GM18861 (cell line): ENCODE measurements at regions not wholly inside any gene's neighbourhood (a gene's known extent, or its start where the extent isn't known, plus 50 kb on each side); places are given as distances from the start of the nearest gene placed in this dataset.

Source experiments
- ATAC-seq: cut with Tn5 transposase; IDR thresholded peaks from one replicate; pipeline ENCODE4 v1.9.1; 2021; ENCODE audit not compliant: unreplicated experiment

- ATAC-seq, result no peak
Observed at GRCh38 chr15:99921101-99921500, 187.9 kb upstream of the LYSMD4 start.

- ATAC-seq, result no peak
Observed at GRCh38 chr15:99918072-99918471, 184.8 kb upstream of the LYSMD4 start.

DNA sequence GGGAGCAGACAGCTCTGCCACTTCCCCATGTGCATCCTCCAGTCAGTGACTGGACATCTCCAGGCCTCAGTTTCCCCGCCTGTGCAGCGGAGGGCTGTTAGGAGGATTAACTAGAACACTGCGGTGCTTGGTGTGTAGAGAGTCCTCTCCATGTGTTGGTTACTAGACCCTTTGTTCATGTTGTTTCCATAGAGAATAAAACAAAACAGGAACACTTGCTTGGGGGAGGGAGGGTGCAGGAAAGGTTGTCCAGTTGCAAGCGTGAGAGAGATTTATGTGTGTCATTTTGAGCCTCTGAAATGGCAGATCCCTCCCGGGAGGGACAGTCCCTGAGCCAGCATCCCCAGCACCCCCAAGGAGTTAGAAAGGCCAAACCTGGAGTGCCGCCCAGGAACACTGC is 184.0 kb upstream of the LYSMD4 start:
- ATAC-seq, result no peak

- no peak for ATAC-seq
Observed at GRCh38 chr15:99916668-99917223, 183.5 kb upstream of the LYSMD4 start.

DNA sequence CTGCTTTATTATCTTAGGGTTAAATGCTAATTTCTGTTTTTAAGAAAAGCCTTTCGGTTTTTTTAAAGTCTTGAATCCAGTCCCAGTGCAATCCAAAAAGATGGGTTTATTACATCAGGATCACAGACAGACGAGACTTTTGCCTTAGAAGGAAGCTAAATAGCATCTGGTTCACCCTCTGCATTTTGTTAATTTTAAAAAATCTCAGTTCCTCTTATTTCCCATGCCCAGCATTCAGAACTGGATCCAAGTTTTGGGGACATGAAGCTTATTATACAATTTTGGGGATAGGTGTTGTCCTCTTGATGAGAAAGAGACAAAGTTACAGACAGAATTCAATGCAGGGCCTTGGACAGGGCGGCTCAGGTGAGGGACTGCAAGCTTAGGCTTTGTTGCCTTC is 181.5 kb upstream of the LYSMD4 start:
- no peak for ATAC-seq

DNA sequence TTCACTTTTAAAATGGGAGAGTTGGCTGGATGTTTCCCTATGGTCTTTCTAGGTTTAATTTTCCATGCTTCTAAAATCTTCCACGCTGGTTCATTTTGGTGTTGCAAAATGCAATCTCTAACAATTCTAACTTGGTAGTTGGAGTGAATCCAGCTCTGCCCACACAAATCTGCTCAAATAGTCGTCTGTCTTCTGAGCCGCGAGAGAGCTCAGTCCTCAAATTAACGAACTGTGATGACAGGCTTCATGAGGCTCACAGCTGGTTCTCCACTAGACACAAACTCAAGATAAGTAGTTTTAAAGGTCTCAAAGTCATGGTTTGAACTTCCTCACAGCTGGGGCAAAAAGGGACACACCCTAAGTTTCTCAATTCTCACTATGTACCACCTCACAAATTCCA is 178.6 kb upstream of the LYSMD4 start:
- ATAC-seq, result no peak

DNA sequence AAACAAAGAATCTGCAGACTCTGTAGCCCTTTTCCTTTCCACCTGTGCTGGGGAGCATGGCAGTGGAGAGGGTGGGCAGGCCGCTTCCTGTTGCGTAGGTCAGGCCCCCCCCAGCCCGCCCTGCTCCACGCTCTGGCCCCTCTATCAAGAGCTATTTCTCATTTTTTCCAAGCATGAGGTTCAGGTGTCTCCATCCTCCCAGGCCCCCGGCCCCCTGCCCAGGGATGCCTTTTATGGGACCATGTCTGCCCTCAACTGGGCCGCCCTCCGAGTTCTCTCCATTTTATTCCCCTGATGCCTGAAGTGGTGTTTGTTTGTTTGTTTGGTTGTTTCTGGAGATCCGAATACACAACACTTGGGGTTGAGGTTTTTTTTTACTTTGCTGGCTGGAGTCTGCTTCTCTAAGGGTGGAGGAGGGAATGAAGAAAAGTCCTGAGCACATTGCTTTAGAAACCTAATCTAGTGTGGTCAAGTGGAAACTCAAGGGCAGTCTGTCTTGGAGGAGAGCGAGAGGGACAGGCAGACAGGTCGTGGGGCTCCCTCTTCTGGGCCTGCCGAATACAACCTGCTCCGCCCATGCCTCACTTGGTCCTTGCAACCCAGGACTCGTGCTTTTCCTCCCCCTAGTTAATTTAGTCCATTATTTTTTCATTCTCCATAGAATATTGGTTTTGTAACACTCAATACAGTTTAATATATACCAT is 176.5 kb upstream of the LYSMD4 start:
- no peak for ATAC-seq

DNA sequence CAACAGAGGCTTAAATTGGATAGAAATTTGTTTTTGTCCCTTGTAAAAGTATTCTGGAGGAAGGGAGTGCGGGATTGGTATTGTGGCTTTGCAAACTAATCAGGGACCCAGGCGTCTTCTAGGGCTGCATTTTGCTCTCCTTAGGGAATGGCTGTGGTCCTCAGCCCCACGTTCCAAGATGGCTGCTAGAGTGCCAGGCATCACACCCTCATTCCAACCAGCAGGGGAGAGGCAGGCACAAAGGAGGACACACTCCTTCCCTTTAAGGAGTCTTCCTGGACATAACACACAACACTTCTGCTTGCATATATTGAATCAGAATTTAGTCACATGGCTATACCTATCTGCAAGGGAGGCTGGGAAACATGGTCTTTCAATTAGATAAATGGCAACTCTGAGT is 174.5 kb upstream of the LYSMD4 start:
- ATAC-seq, result no peak

GRCh38 chr15:99906793-99907192 is 173.6 kb upstream of the LYSMD4 start:
- no peak for ATAC-seq

GRCh38 chr15:99906311-99906710 is 173.1 kb upstream of the LYSMD4 start:
- no peak for ATAC-seq

DNA sequence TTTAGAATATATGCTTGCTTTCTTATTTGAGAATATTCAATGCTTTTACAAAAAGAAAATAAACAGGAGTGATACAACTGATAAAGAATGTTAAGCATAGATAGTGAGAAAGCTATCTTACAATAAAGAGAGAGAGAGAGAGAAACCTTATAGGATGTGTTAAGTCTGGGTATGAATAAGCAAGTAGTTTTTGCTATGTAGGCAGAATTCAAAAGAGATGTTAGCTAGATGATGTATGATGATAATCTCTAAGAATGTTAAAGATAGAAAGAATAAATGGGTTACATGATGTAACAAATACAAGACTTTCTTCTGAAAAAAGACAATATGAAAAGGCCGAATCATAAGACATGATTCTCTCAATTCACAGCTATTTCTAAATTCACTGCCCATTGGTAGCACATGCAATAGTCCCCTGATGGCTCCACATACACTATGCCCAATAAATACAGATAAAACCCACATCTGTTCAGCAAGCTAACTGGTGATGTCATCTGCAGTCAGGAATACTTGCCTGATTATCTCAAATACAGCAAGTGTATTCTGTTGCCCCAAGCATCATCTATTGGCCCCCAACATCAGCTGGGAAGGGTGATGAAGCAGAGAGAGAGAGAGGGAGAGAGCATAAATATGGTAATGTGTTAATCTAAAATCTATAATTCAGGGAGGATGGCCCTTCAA is 169.2 kb upstream of the LYSMD4 start:
- ATAC-seq, result no peak

DNA sequence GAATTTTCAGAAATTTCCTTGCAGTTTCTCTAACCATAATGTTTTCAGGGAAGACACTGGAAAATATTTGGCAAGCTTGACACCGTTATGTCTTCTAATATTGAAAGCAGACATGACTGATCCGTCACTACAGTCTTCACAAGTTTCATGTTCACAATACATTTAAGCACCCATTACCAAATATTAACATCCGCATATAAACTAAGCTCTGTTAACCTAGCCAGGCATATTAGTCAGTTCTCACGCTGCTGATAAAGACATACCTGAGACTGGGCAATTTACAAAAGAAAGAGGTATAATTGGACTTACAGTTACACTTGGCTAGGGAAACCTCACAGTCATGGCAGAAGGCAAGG is 162.7 kb upstream of the LYSMD4 start:
- ATAC-seq, result peak; percentile 16

DNA sequence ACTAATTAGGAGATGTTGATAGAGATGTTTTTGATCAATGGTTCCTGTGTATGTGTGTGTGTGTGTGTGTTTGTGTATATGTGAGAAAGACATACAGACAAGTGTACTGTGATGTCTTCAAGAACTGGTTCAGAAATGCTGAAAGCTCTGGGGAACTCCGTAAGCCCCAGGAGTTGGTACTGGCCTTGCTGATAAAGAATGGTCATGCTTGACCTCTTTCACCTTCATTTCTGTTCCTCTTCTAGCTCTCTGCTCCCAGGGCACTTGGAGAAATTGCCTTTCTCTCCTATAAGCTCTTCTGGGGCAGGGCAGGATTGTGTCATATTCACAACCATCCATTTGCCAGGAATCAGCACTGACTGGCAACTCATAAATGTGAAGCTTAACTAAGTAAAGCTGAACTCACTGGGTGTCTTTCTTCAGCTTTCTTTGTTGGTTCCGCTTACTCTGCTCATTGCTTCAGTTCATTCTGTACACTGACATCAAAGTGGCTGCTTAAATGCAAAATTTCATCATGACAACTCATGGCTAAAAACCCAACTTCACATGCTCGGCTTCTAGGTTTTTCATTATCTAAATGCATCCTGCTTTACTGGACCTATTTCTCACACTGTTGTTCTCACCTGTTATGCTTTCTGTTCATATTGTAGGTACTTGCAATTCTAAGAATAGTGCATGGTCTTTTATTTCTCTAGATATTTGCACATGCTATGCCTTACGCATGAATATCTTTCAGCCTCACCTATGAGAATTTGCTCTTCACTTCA is 162.1 kb upstream of the LYSMD4 start:
- ATAC-seq, result peak; percentile 71

DNA sequence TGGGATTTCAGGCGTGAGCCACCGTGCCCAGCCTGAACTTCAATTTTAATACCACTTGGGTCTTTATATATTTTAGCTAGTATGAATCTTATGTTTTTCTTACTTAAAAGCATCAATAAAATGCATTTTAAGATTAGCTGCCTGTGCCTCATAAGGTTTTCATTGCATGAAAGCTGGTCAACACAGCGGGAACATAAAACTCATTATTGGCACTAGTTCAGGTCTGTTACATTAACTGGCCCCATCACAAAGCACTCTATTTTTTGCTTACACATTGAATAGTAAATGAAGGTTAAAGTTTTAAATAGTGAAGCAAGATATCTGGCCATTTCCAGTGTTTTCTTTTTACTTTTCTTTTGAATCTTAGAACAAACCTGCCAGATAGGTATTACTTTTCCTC is 145.6 kb upstream of the LYSMD4 start:
- ATAC-seq, result no peak

GRCh38 chr15:99873451-99873850 is 140.2 kb upstream of the LYSMD4 start:
- no peak for ATAC-seq

GRCh38 chr15:99863550-99864198 is 130.4 kb upstream of the LYSMD4 start:
- ATAC-seq, result no peak

- no peak for ATAC-seq
Observed at GRCh38 chr15:99857836-99858235, 124.6 kb upstream of the LYSMD4 start.

GRCh38 chr15:99850517-99850916 is 117.3 kb upstream of the LYSMD4 start:
- ATAC-seq, result no peak

- ATAC-seq, result peak; percentile 65
Observed at GRCh38 chr15:99845009-99845408, 111.8 kb upstream of the LYSMD4 start.

DNA sequence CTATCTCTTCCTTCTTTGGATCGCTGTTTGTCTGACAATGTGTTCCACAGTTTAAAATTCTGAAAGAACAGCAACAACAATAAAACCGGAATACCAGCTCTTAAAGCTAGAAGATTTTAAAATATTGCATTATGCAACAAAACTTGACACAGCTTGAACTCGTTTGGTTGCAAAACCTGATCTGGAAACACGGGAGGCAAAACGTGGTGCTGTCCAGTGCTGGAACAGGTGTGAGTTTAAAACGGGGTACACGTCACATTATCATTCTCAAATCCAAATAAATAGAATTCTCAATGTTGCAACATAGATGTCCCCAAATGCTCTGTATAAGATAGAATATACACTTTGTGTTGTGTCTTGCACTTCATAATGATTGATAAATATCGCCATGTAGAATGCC is 110.9 kb upstream of the LYSMD4 start:
- ATAC-seq, result no peak

GRCh38 chr15:99842071-99842470 is 108.8 kb upstream of the LYSMD4 start:
- no peak for ATAC-seq
